Lower leg skin (tissue), 4 donors: ENCODE measurements at regions not wholly inside any gene's neighbourhood (a gene's known extent, or its start where the extent isn't known, plus 50 kb on each side); places are given as distances from the start of the nearest gene placed in this dataset.

Experiments
- DNase-seq, 2 donors: peaks; one replicate each; pipeline ENCODE4 v3.0.0-alpha.2; 2019; ENCODE audit warnings: low spot score in 2 of 2
- H3K4me3 ChIP-seq: fragments of 200-600 bp; sonication (generic); 2 replicates; pipeline ENCODE4 v1.5.1; 2017; ENCODE audit warnings: mild to moderate bottlenecking, low read depth; ENCODE audit not compliant: poor library complexity, severe bottlenecking
- CTCF ChIP-seq, 3 donors: fragments of 450-650 bp; IDR thresholded peaks; one replicate each; pipeline ENCODE4 v1.5.1; 2016; ENCODE audit warnings: antibody characterized with exemption in 3 of 3, mild to moderate bottlenecking in 3 of 3, moderate library complexity in 2 of 3
- POLR2A ChIP-seq, 2 donors: fragments of 450-650 bp; IDR thresholded peaks; one replicate each; pipeline ENCODE4 v1.6.1; 2016 to 2017; ENCODE audit warnings: antibody characterized with exemption in 2 of 2, mild to moderate bottlenecking in 1 of 2, moderate library complexity in 1 of 2
- WGBS, 2 donors: methylation state at CpG; one replicate each; pipeline ENCODE4 v1.1.5; 2018; 5-methylcytosine and 5-hydroxymethylcytosine counted together
- intact Hi-C: fragments of 100-400 bp; cut with DNase I; formaldehyde crosslinking; loops from one replicate; pipeline ENCODE4 v1.15.0; 2023; ENCODE audit warnings: low total_unique reads

DNA sequence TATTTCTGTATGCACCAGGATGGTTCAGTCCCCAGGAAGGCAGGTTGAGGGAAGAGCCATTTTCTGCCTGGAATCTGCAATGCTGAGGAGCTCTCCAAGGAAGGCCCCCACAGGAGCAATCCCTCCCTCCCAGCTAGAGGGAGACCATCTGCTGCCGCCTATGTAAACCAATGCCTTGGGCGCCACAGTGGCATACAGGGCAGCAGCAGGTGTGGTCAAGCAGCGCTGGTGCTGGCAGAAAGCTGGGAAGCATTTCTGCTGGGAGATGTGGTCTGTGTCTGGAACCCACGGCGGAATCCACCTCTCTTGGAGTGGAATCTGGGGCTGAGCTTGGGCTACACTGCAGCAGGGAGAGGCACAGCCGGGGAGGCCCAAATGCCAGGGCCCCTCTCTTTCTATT, 283.3 kb downstream of the RRAGC start:
- TF ChIP-seq POLR2A (IDR thresholded peaks at IDR 0.05) (no peak), CTCF (IDR thresholded peaks at IDR 0.05) (no peak)
- 79 to 80% methylated on average over 6 of the region's 6 CpGs for WGBS, 2 donors
- H3K4me3 ChIP-seq, result no peak overlapping the region
- peak in 1 of 2 donors; percentile 54 for DNase-seq
- intact Hi-C loops, result no loop called here

GRCh38 chr1:38571726-38572125, 287.8 kb downstream of the RRAGC start:
- WGBS, 2 donors, result 31 to 40% methylated on average over 4 of the region's 4 CpGs
- no peak overlapping the region for H3K4me3 ChIP-seq
- intact Hi-C loops, result no loop called here
- DNase-seq, result no peak
- no peak for TF ChIP-seq CTCF (IDR thresholded peaks at IDR 0.05)
- no peak for TF ChIP-seq POLR2A (IDR thresholded peaks at IDR 0.05)

- intact Hi-C loops, result no loop called here
Measured at GRCh38 chr1:38570657-38570975, 289.0 kb downstream of the RRAGC start.

GRCh38 chr1:38569932-38570656, 289.5 kb downstream of the RRAGC start:
- DNase-seq, result no peak
- intact Hi-C loops, result no loop called here
- TF ChIP-seq CTCF (IDR thresholded peaks at IDR 0.05) (no peak), POLR2A (IDR thresholded peaks at IDR 0.05) (no peak)
- no peak overlapping the region for H3K4me3 ChIP-seq
- 40 to 44% methylated on average over 26 of the region's 26 CpGs for whole genome bisulfite sequencing, 2 donors

More at GRCh38 chr1:38570657-38570975, 289.0 kb downstream of the RRAGC start:
- DNase-seq, result no peak
- no peak overlapping the region for H3K4me3 ChIP-seq
- WGBS, 2 donors, result 84% methylated on average over 3 of the region's 3 CpGs
- TF ChIP-seq CTCF (IDR thresholded peaks at IDR 0.05), result no peak

DNA sequence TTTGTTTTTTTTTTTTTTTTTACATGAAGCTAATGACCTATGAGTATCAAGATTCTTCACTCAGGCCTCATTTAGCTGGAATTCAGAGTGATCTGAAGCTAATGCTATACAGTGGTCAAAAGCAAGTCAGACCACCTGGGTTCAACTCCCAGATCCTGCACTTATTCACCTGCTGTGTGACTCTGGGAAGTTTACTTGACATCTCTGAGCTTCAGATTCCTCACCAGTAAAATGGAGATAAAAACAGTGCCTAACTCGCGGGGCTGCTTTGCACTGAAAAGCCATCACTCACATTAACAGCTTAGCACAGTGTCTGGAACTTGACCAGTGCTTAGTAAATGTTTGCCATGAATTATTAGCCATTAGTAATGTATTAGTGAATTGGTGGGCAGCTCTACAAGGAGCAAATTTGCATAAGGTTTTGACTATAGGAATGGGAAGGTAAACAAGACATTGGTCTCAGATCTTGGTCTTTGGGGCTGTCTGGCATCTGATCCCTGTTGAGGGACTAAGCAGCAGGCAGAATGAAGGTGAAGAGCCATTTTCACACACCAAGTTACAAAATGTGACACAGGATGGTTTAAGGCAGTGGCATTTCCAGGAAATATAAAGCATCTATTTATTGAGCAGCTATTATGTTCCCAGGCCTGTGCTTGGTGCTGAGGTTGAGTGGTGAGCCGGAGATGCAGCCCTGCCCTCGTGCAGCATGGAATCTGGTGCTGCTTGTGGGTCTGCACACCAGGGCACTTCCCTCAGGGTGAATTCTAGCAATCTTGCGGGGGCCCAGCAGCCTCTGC, 291.3 kb downstream of the RRAGC start:
- DNase-seq, result no peak
- no peak for TF ChIP-seq POLR2A (IDR thresholded peaks at IDR 0.05)
- no peak for TF ChIP-seq CTCF (IDR thresholded peaks at IDR 0.05)
- H3K4me3 ChIP-seq, result no peak overlapping the region
- intact Hi-C loops, result no loop called here
- WGBS, 2 donors, result 87 to 89% methylated on average over 5 of the region's 5 CpGs
